H1 (cell line): ENCODE measurements at regions not wholly inside any gene's neighbourhood (a gene's known extent, or its start where the extent isn't known, plus 50 kb on each side); places are given as distances from the start of the nearest gene placed in this dataset.

Source experiments
- CHD1 ChIP-seq: IDR thresholded peaks from 2 replicates; pipeline ENCODE4 v1.6.1; 2012; ENCODE audit warnings: low read depth, low read length, improper control_type of control experiment
- HDAC6 ChIP-seq: IDR thresholded peaks from one replicate; pipeline ENCODE4 v1.7.1; 2012; ENCODE audit warnings: low read depth, mild to moderate bottlenecking, inconsistent platforms, low read length, moderate library complexity
- JUND ChIP-seq: IDR thresholded peaks from 2 replicates; pipeline ENCODE4 v1.6.1; 2011; ENCODE audit warnings: mild to moderate bottlenecking, improper control_type of control experiment, low read length
- RXRA ChIP-seq: IDR thresholded peaks from 2 replicates; pipeline ENCODE4 v1.6.1; 2011; ENCODE audit warnings: low read depth, mild to moderate bottlenecking, low read length, moderate library complexity; ENCODE audit not compliant: insufficient read depth
- TAF7 ChIP-seq: optimal IDR thresholded peaks from 2 replicates; pipeline ENCODE3; 2011; ENCODE audit warnings: low read depth, mild to moderate bottlenecking, inconsistent platforms, low read length, moderate library complexity, borderline replicate concordance

GRCh38 chr2:48065096-48065495, 158.8 kb upstream of the FBXO11 start (continued):
- TF ChIP-seq CHD1 (no peak), TAF7 (no peak), HDAC6 (no peak), JUND (no peak), RXRA (no peak)
